ENCODE measurements at regions not wholly inside any gene's neighbourhood (a gene's known extent, or its start where the extent isn't known, plus 50 kb on each side); places are given as distances from the start of the nearest gene placed in this dataset.
"Not testable (repeated sequence)": the region's sequence is repeated elsewhere in the genome, so short reads cannot be mapped to it uniquely, and the experiment has no call there.

DNA sequence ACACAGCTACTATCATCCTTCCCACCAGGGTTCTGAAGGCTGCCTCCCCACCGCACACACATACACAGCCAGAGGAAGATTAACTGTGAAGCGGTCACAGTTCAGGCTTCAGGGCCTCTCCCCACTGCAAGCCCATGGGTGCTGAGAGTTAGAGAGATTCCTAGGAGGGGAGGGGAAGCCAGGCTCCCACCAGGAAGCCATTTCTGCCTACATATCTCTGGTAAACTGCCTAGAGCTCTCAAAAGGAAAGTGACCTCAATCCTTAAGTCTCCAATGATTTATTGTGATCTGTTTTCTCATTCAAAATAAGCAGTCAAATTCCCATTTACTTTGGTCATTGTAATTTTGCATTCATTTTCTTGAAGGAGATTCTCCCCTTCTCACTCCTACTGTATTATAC is 141.0 kb upstream of the BNIP2 start:
- FAIRE-seq, result no peak

DNA sequence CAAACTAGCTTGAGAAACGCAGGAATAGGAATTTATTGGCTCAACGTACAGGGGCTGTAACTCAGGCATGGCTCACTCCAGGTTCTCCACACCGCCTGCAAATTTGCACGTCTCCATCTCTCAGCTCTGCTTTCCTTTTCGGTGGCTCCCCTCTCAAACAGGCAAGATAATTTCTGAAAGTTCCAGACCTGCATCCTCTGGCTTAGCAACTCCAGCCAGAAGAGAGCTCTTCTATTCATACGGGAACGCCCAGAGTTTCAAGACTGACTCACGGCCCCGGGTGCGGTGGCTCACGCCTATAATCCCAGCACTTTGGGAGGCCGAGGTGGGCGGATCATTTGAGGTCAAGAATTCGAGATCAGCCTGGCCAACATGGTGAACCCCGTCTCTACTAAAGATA is 139.7 kb upstream of the BNIP2 start:
- no peak for FAIRE-seq

DNA sequence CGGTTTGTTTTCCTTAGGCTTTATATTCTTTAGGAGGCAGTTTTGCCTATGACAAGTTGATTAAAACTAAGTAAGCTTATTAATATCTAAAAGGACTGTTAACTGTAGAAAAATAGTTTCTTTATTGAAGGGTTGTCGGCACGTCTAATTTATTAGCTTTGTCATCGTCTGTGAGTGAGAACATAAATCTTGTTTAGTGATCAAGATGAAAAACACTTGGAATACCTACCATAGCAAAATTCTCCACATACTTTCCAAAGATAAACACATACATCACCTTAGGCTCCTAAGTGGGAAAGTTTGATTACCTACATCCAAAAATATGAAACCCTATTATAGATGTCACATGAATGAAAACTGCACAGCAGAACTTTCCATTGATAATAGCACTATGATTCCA is 139.1 kb upstream of the BNIP2 start:
- no peak for FAIRE-seq

DNA sequence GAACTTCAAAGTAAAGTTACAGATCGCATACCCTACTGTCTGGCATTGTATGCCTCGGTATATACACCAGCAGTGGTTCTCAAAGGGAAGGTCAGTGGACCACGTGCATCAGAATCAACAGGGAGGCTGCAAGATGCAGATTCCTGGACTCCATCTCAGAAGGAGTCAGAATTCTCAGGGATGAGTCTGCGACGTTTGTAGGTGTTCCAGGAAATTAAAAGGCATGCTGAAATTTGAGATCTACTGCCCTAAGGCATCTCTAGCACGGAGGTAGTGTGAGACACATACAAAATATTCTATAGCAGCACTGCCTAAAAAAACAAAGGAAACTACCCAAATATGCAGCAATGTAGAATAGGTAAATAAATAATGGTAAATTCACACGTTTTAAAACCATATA is 136.8 kb upstream of the BNIP2 start:
- FAIRE-seq, result no peak

DNA sequence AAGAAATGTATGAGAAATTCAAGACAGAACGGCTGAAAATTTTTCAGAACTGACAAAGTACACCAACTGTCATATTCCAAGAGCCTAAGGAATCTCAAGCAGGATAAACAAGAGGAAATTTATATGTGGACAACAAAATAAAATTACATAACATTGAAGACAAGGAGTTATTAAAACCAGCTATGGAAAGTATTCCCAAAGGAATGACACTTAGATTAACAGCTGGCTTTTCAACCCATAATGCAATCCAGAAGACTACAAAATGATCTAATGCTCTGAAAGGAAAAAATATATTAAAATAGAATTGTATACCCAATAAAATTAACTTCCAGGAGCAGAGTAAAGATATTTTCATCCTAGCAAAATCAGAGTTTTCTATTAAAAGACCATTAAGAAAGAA is 132.2 kb upstream of the BNIP2 start:
- FAIRE-seq, result peak; percentile 87

DNA sequence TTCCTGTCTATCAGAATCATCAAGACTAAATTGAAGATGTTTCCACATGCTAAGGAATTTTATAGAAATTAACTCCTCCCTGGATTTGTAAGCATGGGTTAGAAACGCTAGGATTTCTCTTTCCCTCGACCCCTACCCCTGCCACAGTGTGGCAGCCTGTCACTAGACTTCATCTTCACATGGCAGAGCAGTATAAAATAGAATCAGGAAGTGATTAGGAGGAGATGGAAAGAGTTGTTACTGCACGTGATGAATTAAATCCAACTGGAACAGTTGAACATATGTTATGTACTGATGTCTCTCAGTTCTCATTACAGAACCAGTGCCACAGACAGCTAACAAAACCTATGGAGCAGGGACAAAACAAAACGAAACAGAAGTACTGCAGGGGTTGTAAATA is 130.0 kb upstream of the BNIP2 start:
- no peak for FAIRE-seq

DNA sequence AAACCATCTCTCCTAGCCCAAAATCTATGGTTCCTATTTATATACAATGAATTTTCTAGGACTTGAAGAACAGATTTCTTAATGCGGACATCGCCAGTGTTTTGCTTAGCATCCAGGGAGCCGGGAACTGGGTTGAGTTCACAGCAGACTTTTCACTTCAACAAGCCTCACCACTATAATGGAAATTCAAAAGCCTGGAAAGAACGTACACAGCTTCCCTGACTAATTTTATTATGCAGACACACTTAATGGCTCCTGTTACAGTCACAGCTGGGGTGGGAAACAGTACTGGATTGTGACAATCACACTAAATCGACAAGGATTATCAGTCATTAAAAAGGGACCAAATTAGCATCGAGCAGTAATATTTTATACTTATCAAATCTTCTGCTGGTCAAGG is 129.2 kb upstream of the BNIP2 start:
- no peak for FAIRE-seq

DNA sequence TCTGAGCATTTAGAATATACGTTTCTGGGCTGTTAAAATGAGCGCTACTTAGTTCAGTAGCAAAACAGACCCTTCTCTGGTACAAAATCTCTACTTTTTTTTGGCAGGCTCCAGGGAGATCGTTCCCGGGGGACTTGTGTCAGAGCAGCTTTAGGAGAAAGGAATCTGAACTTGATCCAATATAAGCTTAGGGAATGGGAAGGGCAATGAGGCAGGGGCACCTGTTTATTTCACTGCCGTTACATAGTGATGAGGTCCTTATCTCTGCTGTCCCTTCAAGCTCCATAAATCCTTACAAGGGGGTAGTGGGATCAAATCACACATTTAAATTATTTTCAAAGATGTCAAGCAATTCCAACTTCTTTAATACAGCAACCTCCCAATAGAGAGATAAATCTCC is 128.7 kb upstream of the BNIP2 start:
- no peak for FAIRE-seq

DNA sequence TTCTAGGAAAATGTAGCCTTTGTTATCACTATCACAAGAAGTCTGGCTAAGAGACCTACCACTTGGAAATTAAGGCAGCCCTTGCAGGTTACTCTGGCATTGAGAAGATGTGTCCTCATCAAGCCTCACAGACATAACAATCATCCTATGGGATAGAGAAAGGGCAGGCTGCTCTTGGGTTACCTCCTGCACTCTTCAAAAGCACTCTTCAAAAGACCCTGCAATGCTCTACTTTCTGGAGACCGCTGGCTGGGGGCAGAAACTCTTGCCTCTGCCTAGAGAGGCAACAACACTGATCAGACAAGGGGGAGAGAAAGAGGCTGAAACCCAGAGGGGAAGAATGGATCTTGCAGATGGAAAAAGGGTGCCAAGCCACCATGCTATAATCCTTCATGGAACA is 127.9 kb upstream of the BNIP2 start:
- FAIRE-seq, result no peak

DNA sequence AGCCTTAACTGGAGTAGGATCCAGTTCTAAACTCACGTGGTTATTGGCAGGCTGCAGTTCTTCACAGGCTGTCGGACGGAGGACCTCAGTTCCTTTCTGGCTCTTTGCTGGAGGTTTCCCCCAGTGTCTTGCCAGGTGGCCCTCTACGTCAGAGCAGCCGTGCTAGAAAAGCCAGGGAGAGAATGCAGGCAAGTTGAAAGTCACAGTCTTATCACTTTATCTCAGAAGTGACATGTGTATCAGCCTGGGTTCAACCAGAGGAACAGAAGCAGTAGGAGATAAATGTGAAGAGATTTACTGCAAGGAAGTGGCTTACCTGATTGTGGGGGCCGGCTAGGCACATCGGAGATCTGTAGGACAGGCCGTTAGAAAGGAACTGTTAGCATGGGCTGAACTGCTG is 125.3 kb upstream of the BNIP2 start:
- no peak for FAIRE-seq

DNA sequence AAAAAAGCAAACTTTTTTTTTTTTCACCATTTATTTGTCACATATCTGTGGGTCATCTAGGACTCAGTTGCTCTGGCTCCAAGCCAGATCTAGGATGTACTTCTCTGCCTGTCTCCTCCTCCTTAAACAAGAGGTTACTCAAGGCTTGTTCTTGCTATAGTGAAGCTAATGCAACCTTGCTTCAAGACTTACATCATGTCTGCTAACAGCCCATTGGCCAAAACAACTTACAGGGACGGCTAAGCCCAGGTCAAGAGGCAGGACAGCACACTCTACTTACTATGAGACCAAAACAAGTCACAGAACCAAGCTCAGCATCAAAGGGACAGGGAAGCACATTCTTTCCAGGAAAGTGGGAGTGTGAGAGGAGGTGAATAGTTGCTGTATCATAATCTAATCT is 123.8 kb upstream of the BNIP2 start:
- no peak for FAIRE-seq

DNA sequence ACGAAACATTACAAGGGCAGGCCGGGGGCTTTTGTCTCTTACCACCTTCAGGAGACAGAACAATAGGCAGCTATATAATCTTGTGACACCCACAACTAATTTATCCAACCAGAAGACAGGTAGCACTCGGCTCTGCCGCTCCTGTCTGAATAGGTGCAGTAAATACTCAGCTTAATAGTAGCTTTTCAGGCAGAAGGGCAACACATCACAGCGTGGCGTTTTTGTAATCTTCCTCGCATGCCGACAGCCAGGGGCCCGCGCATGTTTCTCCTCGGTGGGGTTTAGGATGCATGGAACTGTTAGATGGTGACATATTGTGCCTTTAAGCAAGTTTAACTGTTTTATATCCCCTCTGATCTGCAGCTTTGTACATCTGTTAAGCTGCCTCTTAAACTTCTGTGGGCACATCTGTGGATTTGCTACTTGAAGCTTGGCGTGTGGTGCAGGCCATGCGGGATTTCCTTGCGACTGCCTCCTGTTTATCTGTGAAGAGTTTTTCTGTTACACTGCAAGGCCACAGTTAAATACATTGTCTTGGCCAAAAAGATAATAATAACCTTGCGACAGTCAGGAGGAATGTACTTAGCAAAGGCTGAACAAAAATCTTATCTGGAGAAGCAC is 123.2 kb upstream of the BNIP2 start:
- FAIRE-seq, result no peak

DNA sequence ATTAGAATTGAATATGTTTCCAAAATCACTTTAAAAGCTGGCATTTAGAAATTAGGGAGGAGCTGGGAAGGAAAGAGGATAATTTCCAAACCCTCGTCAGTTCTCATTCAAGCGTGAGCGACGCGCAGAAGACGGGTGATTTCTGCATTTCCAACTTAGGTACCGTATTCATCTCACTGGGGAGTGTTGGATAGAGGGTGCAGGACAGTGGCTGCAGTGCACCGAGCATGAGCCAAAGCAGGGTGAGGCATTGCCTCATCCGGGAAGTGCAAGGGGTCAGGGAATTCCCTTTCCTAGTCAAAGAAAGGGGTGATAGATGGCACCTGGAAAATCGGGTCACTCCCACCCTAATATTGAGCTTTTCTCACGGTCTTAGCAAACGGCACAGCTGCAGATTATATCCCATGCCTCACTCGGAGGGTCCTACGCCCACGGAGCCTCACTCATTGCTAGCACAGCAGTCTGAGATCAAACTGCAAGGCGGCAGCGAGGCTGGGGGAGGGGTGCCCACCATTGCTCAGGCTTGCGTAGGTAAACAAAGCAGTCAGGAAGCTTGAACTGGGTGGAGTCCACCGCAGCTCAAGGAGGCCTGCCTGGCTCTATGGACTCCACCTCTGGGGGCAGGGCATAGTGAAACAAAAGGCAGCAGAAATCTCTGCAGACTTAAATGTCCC is 114.3 kb upstream of the BNIP2 start:
- not testable (repeated sequence) for FAIRE-seq

DNA sequence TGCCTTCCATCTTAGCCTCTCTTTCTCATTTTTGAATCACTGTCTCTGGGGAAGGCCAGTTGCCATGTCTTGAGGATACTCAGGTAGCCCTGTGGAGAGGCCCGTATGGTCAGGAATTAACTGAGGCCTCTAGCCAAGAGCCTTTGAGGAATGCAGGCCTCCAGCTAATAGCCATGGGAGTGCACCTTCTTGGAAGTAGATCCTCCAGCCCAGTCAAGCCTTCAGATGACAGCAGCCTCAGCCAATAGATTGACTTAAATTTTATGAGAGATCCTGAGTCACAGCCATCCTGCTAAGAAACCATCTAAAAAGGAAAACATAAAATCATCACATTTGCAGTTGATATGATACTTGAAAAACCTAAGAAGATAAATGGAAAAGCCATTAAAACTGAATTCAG is 112.5 kb upstream of the BNIP2 start:
- no peak for FAIRE-seq

DNA sequence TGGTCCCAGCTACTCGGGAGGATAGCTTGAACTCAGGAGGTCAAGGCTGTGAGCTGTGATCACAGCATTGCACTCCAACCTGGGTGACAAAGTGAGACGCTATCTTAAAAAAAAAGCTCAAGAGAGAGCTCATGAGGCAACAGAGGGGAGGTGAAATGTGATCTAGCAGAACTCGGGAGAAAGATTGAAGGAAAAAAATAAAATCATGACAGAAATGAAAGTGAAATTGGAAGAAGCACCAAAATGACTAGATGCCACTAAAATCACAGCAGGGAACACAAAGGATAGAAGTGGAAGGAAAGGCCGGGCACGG is 109.4 kb upstream of the BNIP2 start:
- FAIRE-seq, result no peak

DNA sequence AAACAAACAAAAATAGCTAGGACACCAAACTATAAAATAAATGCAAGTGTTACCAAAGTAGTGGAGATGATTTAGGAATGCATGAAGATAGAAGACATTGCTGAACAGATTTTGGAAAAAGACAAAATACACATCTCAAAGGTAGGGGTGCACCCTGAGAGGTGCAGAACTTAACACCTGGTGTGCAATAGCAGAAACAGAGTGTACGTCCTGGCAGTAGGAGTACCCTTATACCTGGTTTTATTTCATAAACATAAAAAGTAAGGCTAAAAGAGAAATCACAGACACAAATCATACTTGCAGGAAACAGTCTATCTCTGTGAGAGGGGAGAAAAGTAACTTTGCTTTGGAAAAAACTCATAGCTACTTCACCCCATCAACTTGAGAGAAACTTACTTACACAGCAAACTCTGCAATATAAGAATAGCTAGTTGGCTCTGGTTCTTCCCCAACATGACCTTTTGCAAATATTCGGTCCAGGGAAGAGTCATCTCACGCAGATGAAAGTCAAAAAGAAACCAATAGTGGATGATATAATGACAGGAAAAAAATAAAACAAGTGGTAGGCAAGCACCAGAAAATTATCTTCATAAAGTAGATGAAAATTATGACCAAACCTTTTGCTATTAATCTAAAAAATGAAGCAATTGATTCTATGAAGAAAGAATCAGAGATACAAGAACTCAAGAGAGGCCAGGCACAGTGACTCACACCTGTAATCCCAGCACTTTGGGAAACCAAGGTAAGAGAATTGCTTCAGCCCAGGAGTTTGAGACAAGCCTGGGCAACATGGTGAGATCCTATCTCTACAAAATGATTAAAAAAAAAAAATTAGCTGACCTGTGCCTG is 108.9 kb upstream of the BNIP2 start:
- no peak for FAIRE-seq

DNA sequence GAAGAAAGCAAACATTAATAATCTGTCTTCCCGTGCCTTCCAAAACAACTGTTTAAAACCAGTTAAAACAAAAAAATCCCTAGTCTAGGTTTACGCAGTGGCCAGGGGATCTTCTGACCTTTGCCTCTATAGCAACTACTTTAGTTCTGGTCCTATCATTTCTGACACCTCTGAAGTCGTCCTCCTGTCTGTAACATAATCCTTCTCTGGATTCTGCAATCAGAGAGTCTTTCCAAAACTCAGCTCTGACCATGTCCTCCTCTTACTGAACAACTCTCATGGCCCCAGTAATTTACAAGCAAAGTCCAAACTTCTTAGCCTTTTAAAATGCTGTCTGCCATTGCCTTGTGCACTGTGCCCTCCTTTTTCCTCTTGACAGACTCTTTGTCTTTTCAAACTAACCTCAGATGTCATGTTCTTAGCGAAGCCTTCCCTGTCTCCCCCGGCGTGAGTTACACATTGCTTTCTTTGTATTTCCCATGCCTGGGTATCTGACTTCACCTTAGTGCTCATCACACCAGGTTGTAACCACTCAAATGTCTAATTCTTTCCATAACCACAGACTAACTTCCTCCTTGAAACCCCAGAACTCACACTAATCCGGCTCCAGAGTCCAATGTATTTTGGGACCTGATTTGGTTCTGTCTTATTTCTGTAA is 105.2 kb upstream of the BNIP2 start:
- no peak for FAIRE-seq

DNA sequence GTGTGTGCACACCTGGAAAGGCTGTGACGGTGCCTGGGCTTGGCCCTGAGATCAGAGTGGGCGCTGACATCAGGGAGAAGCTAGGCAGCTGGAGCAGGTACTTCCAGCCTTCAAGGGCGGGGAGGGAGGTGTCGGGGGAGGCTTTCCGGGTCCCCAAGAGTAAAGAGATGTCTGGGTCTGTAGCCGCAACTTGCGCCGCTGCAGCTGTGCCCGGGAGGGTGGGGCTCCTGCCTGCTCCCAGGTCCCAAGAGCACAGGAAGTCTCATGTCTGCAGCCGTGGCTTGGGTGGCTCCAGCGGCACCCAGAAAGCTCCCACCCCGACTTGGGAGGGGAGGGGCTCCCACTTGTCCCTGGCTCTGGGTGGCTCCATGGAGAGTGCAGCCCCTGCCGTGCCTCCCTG is 103.2 kb upstream of the BNIP2 start:
- FAIRE-seq, result no peak

DNA sequence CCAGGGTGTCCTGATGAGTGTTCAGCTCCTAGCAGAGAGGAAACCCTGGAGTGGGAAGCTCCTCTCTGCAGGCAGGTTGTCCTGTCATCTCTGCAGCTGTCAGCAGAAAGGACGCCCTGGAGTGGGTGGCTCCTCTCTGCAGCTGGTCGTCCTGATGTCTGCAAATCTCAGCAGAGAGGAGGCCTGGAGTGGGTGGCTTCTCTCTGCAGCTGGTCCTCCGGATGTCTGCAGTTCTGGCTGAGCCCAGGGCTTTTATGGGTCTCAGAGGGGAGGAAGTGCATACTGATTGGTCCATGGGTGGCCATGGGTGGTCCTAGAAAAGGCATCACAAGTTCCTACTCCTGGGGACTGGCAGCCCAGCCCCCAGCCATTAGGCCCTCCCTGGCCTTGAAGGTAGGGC is 102.6 kb upstream of the BNIP2 start:
- no peak for FAIRE-seq

DNA sequence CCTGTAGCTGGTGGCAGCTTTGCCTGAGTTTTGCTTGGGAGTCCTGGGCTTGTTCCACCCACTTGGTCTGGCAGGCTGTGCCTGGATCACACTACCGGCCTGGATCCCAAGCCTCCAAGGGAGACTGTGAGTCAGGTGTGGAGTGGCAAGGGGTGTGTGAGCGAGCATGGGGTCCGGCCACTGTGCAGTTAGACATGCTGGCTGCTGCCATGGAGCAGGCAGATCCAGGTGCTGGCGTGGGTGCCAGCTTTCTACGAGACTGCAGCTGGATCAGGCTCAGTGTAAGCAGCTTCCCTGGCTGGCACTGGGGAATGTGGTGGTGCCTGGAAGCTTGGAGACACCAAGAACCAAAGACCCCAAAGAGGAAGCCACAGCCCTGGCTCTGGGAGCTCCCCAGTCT is 102.0 kb upstream of the BNIP2 start:
- no peak for FAIRE-seq

DNA sequence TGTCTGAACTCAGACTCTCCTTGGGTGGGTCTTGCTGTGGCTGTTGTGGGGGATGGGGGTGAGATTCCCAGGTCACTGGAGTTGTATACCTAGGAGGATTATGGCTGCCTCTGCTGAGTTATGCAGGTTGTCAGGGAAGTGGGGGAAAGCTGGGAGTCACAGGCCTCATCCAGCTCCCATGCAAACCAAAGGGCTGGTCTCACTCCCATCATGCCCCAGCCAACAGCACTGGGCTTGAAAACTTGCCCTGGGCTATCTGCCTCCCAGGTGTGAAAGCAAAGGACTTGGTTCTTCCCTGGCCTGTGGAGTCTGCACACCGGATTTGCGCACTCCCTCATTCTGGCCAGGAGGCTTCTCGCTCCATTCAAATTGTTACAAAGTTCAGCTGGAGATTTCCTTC is 97.3 kb upstream of the BNIP2 start:
- FAIRE-seq, result not testable (repeated sequence)

DNA sequence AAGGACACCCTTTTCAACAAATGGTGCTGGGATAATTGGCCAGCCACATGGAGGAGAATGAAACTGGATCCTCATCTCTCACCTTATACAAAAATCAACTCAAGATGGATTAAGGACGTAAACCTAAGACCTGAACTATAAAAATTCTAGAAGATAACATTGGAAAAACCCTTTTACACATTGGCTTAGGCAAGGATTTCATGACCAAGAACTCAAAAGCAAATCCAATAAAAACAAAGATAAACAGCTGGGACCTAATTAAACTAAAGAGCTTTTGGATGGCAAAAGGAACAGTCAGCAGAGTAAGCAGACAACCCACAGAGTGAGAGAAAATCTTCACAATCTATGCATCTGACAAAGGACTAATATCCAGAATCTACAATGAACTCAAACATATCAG is 96.9 kb upstream of the BNIP2 start:
- not testable (repeated sequence) for FAIRE-seq

DNA sequence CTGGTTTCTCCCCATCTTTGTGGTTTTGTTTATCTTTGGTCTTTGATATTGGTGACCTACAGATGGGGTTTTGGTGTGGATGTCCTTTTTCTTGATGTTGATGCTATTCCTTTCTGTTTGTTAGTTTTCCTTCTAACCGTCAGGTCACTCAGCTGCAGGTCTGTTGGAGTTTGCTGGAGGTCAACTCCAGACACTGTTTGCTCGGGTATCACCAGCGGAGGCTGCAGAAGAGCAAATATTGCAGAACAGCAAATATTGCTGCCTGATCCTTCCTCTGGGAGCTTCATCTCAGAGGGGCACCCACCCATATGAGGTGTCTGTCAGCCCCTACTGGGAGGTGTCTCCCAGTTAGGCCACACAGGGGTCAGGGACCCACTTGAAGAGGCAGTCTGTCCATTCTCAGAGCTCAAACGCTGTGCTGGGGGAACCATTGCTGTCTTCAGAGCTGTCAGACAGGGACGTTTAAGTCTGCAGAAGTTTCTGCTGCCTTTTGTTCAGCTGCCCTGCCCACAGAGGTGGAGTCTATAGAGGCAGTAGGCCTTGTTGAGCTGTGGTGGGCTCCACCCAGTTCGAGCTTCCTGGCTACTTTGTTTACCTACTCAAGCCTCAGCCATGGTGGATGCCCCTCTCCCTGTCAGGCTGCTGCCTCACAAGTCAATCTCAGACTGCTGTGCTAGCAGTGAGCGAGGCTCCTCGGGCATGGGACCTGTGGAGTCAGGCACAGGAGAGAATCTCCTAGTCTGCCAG is 94.8 kb upstream of the BNIP2 start:
- FAIRE-seq, result not testable (repeated sequence)
